Inferior parietal cortex (tissue), 1 donor: ENCODE measurements at regions not wholly inside any gene's neighbourhood (a gene's known extent, or its start where the extent isn't known, plus 50 kb on each side); places are given as distances from the start of the nearest gene placed in this dataset.
"Not testable (repeated sequence)": the region's sequence is repeated elsewhere in the genome, so short reads cannot be mapped to it uniquely, and the experiment has no call there.

ENCODE experiments used
- DNase-seq: peaks from one replicate; pipeline ENCODE4 v3.0.0-alpha.2; 2016; ENCODE audit errors: extremely low spot score

- no peak for DNase-seq
These were observed 1239.3 kb downstream of the TYW1 start for GRCh38 chr7:68235937-68236336.

- DNase-seq = no peak
These were observed 1241.7 kb downstream of the TYW1 start for GRCh38 chr7:68238204-68238805.

GRCh38 chr7:68243128-68243527 lies 1246.5 kb downstream of the TYW1 start:
- no peak for DNase-seq

GRCh38 chr7:68244389-68244788 lies 1247.8 kb downstream of the TYW1 start:
- no peak for DNase-seq

GRCh38 chr7:68245688-68246087 lies 1249.1 kb downstream of the TYW1 start:
- no peak for DNase-seq

GRCh38 chr7:68246189-68246633 lies 1249.6 kb downstream of the TYW1 start:
- no peak for DNase-seq

GRCh38 chr7:68247126-68247525 lies 1250.5 kb downstream of the TYW1 start:
- no peak for DNase-seq

- DNase-seq = no peak
These were observed 1250.9 kb downstream of the TYW1 start for GRCh38 chr7:68247571-68247970.

- DNase-seq = peak; percentile 64
These were observed 1252.3 kb downstream of the TYW1 start for GRCh38 chr7:68248973-68249372.

GRCh38 chr7:68249611-68250010 lies 1253.0 kb downstream of the TYW1 start:
- no peak for DNase-seq

- no peak for DNase-seq
These were observed 1253.5 kb downstream of the TYW1 start for GRCh38 chr7:68250143-68250542.

- not testable (repeated sequence) for DNase-seq
These were observed 1258.2 kb downstream of the TYW1 start for GRCh38 chr7:68254815-68255214.

GRCh38 chr7:68256295-68256694 lies 1259.7 kb downstream of the TYW1 start:
- DNase-seq = no peak

GRCh38 chr7:68258609-68259008 lies 1262.0 kb downstream of the TYW1 start:
- DNase-seq = no peak

GRCh38 chr7:68265258-68265657 lies 1268.6 kb downstream of the TYW1 start:
- DNase-seq = no peak

- no peak for DNase-seq
These were observed 1269.5 kb downstream of the TYW1 start for GRCh38 chr7:68266004-68266579.

GRCh38 chr7:68267486-68267885 lies 1270.9 kb downstream of the TYW1 start:
- DNase-seq = no peak

GRCh38 chr7:68269405-68269804 lies 1272.8 kb downstream of the TYW1 start:
- DNase-seq = peak; percentile 42

- no peak for DNase-seq
These were observed 1275.9 kb downstream of the TYW1 start for GRCh38 chr7:68272507-68272906.

- no peak for DNase-seq
These were observed 1280.1 kb downstream of the TYW1 start for GRCh38 chr7:68276725-68277124.

GRCh38 chr7:68279827-68280400 lies 1283.3 kb downstream of the TYW1 start:
- DNase-seq = no peak

GRCh38 chr7:68280931-68281330 lies 1284.3 kb downstream of the TYW1 start:
- no peak for DNase-seq

GRCh38 chr7:68288144-68288593 lies 1291.5 kb downstream of the TYW1 start:
- no peak for DNase-seq
